Lung (tissue), 11 donors: ENCODE measurements at regions not wholly inside any gene's neighbourhood (a gene's known extent, or its start where the extent isn't known, plus 50 kb on each side); places are given as distances from the start of the nearest gene placed in this dataset.

ENCODE experiments used
- ATAC-seq: fragments of 200-7000 bp; cut with Tn5 transposase; one replicate; pipeline ENCODE4 v1.9.1; 2020; ENCODE audit warnings: moderate number of reproducible peaks; ENCODE audit not compliant: insufficient read depth, low FRiP score
- DNase-seq, 3 donors: peaks; one replicate each; pipeline ENCODE4 v3.0.0-alpha.2; 2013 to 2017
- H3K27ac ChIP-seq, 2 donors: one replicate each; pipeline ENCODE4 v1.5.1; 2013; ENCODE audit warnings: mild to moderate bottlenecking in 2 of 2, moderate library complexity in 2 of 2, control low read depth in 1 of 2, inconsistent platforms in 1 of 2, low read depth in 1 of 2, low read length in 1 of 2
- H3K27me3 ChIP-seq, 3 donors: one replicate each; pipeline ENCODE4 v1.5.1; 2013; ENCODE audit warnings: low read length in 2 of 3; ENCODE audit not compliant: control insufficient read depth in 3 of 3, insufficient read depth in 3 of 3
- H3K36me3 ChIP-seq, 4 donors: one replicate each; pipeline ENCODE4 v1.5.1; 2013; ENCODE audit warnings: low read length in 4 of 4, mild to moderate bottlenecking in 1 of 4, moderate library complexity in 1 of 4; ENCODE audit not compliant: control insufficient read depth in 4 of 4, insufficient read depth in 4 of 4
- H3K4me1 ChIP-seq, 5 donors: one replicate each; pipeline ENCODE4 v1.5.1; 2013; ENCODE audit warnings: low read length in 5 of 5, mild to moderate bottlenecking in 2 of 5, moderate library complexity in 1 of 5; ENCODE audit not compliant: control insufficient read depth in 5 of 5, insufficient read depth in 5 of 5
- H3K4me3 ChIP-seq: one replicate; pipeline ENCODE4 v1.5.1; 2013; ENCODE audit warnings: mild to moderate bottlenecking, control low read depth, moderate library complexity
- H3K9ac ChIP-seq, 2 donors: one replicate each; pipeline ENCODE4 v1.5.1; 2013; ENCODE audit warnings: low read length in 2 of 2, control low read depth in 1 of 2; ENCODE audit not compliant: insufficient read depth in 1 of 2
- H3K9me3 ChIP-seq, 4 donors: one replicate each; pipeline ENCODE4 v1.5.1; 2013; ENCODE audit warnings: low read length in 3 of 4, mild to moderate bottlenecking in 1 of 4, moderate library complexity in 1 of 4; ENCODE audit not compliant: control insufficient read depth in 4 of 4, insufficient read depth in 3 of 4
- CTCF ChIP-seq: IDR thresholded peaks from 2 replicates; pipeline ENCODE4 v1.5.1; 2012; ENCODE audit warnings: mild to moderate bottlenecking; ENCODE audit errors: control extremely low read depth, extremely low read depth
- WGBS, 2 donors: extraction: QIAGEN DNeasy Blood & Tissue Kit; methylation state at CpG; one replicate each; pipeline ENCODE4 v1.1.7; 2013; 5-methylcytosine and 5-hydroxymethylcytosine counted together
- donor health status: control.
- donor health status: control.
- donor health status: Bipolar disorder and iron deficiency.
- donor health status: healthy.
- donor health status: DM: yes; HTN: yes; CAD: no.

GRCh38 chr5:144083185-144083584 is 87.3 kb downstream of the YIPF5 start:
- TF ChIP-seq CTCF, result no peak
- Histone ChIP-seq H3K9ac (no peak overlapping the region), H3K4me1 (peaks cover 0 to 4% (median 0%) of the 10 kb centered on the region in 5 donors), H3K36me3 (no peaks in the 10 kb centered on the region), H3K27me3 (no peaks in the 10 kb centered on the region), H3K9me3 (peaks cover 0 to 4% (median 2%) of the 10 kb centered on the region in 4 donors), H3K27ac (no peak overlapping the region), H3K4me3 (no peak overlapping the region)
- ATAC-seq, result no peak
- DNase-seq, result no peak
- 77 to 93% methylated on average over 1 of the region's 1 CpG for WGBS, 2 donors

- no peaks in the 10 kb centered on the region for H3K27me3 ChIP-seq
- H3K9me3 ChIP-seq, result peaks cover 0 to 4% (median 2%) of the 10 kb centered on the region in 4 donors
- no peak overlapping the region for H3K4me3 ChIP-seq
- ATAC-seq, result no peak
- no peak overlapping the region for H3K27ac ChIP-seq
- DNase-seq, result no peak
- H3K4me1 ChIP-seq, result peaks cover 0 to 20% (median 12%) of the 10 kb centered on the region in 5 donors
- TF ChIP-seq CTCF, result no peak
- WGBS, 2 donors, result 64 to 80% methylated on average over 2 of the region's 2 CpGs
- H3K36me3 ChIP-seq, result no peaks in the 10 kb centered on the region
- H3K9ac ChIP-seq, result no peak overlapping the region
Observed at GRCh38 chr5:144084971-144085370, 85.5 kb downstream of the YIPF5 start.

GRCh38 chr5:144085381-144085780 is 85.1 kb downstream of the YIPF5 start:
- TF ChIP-seq CTCF, result no peak
- Histone ChIP-seq H3K4me3 (no peak overlapping the region), H3K36me3 (no peaks in the 10 kb centered on the region), H3K9ac (no peak overlapping the region), H3K4me1 (peaks cover 0 to 21% (median 14%) of the 10 kb centered on the region in 5 donors), H3K27ac (no peak overlapping the region), H3K27me3 (no peaks in the 10 kb centered on the region), H3K9me3 (peaks cover 0 to 4% (median 2%) of the 10 kb centered on the region in 4 donors)
- ATAC-seq, result no peak
- DNase-seq, result no peak
- WGBS, 2 donors, result 79 to 87% methylated on average over 3 of the region's 3 CpGs

GRCh38 chr5:144086295-144086694 is 84.2 kb downstream of the YIPF5 start:
- no peak for ATAC-seq
- Histone ChIP-seq H3K9ac (no peak overlapping the region), H3K9me3 (peaks cover 0 to 4% (median 2%) of the 10 kb centered on the region in 4 donors), H3K4me3 (no peak overlapping the region), H3K36me3 (no peaks in the 10 kb centered on the region), H3K27ac (no peak overlapping the region), H3K27me3 (no peaks in the 10 kb centered on the region), H3K4me1 (peaks cover 0 to 21% (median 14%) of the 10 kb centered on the region in 5 donors)
- WGBS, 2 donors, result 81 to 91% methylated on average over 3 of the region's 3 CpGs
- DNase-seq, result no peak
- no peak for TF ChIP-seq CTCF
